ENCODE measurements at regions not wholly inside any gene's neighbourhood (a gene's known extent, or its start where the extent isn't known, plus 50 kb on each side); places are given as distances from the start of the nearest gene placed in this dataset.

GRCh38 chr1:71153826-71154225 lies 73.0 kb upstream of the ZRANB2 start:
- Mint-ChIP-seq H3K4me3 (no peak overlapping the region), H3K27ac (no peak overlapping the region), H3K4me1 (ENCODE audit: low read depth) (no peaks in the 10 kb centered on the region), H3K36me3 (ENCODE audit: low read depth) (no peaks in the 10 kb centered on the region), H3K27me3 (ENCODE audit: insufficient read depth) (peaks cover 5% of the 10 kb centered on the region; the same call in 1 of the 2 replicates), H3K9me3 (peaks cover 9% of the 10 kb centered on the region; the same call in 1 of the 2 replicates)
- DNase-seq, result no peak
- no peak for TF ChIP-seq CTCF (IDR thresholded peaks at IDR 0.05)

GRCh38 chr1:71147637-71148360 lies 67.0 kb upstream of the ZRANB2 start:
- Mint-ChIP-seq H3K27me3 (ENCODE audit: insufficient read depth) (no peaks in the 10 kb centered on the region), H3K4me1 (ENCODE audit: low read depth) (no peaks in the 10 kb centered on the region), H3K4me3 (no peak overlapping the region), H3K27ac (no peak overlapping the region), H3K9me3 (peaks cover 26% of the 10 kb centered on the region), H3K36me3 (ENCODE audit: low read depth) (no peaks in the 10 kb centered on the region)
- no peak for DNase-seq
- TF ChIP-seq CTCF (IDR thresholded peaks at IDR 0.05), result no peak

- no peak for TF ChIP-seq CTCF (IDR thresholded peaks at IDR 0.05)
- Mint-ChIP-seq H3K9me3 (peaks cover 27% of the 10 kb centered on the region), H3K4me3 (no peak overlapping the region), H3K27me3 (ENCODE audit: insufficient read depth) (no peaks in the 10 kb centered on the region), H3K4me1 (ENCODE audit: low read depth) (no peaks in the 10 kb centered on the region), H3K27ac (no peak overlapping the region), H3K36me3 (ENCODE audit: low read depth) (peaks cover 12% of the 10 kb centered on the region; the same call in 1 of the 2 replicates)
- no peak for DNase-seq
Observed at GRCh38 chr1:71135571-71135970, 54.7 kb upstream of the ZRANB2 start.
